Left renal pelvis (tissue), 4 donors: ENCODE measurements at regions not wholly inside any gene's neighbourhood (a gene's known extent, or its start where the extent isn't known, plus 50 kb on each side); places are given as distances from the start of the nearest gene placed in this dataset.

Experiments
- DNase-seq, 4 donors: peaks; one replicate each; pipeline ENCODE4 v3.0.0-alpha.2; 2013; ENCODE audit warnings: low read depth in 4 of 4, low spot score in 3 of 4

DNA sequence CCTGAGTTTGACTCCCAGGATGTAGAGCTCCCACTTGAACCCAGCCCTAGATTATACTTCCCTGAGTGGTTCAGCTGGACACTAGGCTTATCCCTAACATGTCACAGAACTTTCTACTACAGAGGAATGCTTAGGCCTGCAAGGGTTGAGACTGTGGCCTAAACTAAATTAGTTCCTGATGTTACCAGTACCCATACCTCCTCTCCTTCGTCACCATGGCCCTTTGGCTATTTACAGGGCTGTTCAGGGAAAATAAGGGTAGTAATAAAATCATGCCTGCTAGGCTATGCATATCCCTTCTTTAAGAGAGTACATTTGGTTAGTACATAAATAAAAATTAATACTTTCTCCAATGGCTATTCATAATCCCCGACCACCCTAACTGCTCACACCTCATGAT, 356.4 kb upstream of the RASGRP1 start:
- no peak for DNase-seq

DNA sequence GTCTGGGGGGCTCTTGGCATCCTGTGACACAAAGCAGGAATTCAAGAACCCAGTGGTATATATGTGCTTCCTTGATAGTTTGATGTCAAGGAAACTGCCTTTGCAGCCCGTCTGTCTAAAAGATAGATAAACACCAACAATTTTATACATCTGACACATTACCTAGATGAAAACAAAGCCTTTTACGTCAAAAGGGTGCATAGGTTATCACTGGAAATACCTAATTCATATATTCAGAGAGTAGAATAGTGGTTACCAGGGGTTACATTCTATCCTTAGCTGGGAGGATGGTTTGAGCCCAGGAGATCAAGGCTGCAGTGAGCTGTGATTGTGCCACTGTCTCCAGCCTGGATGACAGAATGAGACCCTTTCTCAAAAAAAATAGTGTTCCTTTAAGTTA, 356.9 kb upstream of the RASGRP1 start:
- DNase-seq: no peak

DNA sequence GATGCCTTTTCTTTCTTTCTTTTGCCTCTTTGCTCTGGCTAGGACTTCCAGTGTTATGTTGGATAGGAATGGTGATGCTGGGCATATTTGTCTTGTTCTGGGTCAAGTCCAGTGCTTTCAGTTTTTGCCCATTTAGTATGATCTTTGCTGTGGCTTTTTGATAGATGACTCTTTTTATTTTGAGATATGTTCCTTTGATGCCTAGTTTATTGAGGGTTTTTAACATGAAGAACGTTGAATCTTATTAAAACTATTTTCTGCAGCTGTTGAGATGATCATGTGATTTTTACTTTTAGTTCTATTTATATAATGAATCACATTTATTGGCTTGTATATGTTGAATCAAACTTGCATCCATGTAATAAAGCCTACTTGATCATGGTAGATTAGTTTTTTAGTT, 363.8 kb upstream of the RASGRP1 start:
- DNase-seq: no peak

DNA sequence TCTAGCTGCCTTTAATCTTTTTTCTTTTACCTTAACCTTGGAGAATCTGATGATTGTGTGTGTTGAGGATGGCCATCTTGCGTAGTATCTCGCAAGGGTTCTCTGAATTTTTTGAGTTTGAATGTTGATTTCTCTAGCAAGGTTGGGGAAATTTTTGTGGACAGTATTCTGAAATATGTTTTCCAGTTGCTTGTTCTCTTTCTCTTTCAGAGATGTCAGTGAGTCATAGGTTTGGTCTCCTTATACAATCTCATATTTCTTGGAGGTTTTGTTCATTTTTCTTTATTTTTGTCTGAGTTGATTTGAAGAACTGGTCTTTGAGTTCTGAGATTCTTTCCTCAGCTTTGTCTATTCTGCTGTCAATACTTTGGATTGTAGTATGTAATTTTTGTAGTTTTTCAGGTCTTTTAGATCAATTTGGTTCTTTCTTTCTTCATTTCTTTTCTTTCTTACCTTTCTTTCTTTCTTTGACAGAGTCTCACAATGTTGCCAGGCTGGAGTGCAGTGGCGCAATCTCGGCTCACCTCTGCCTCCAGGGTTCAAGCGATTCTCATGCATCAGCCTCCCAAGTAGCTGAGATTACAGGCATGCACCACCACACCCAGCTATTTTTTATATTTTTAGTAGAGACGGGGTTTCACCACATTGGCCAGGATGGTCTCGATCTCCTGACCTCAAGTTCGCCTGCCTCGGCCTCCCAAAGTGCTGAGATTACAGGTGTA, 366.4 kb upstream of the RASGRP1 start:
- DNase-seq: no peak

DNA sequence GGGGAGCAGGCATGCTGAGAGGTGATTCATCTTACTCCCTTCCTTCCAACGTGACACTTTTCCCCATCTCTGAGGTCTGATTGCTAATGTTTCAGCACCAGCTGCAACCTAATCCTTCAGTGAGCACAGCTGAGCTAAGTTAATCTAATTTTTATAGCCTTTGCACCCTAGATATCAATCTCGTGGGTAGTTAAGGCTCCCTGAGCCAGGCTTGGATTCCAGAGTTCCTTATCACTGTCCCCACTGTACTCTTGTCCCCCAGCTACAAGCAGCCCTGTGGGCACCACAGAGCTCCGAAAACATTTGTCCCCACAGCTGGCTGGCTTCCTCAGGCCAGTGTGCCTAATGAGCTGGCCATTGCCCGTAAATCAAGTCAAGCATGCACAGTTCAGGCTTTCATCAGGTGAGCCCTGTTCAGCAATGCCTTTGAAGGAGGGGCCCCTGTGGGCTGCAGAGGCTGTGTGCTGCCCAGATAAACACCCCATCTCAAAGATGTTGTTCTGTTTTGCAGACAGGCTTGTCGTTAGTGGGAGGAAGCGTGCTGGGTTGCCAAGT, 376.9 kb upstream of the RASGRP1 start:
- DNase-seq: peak; percentile 38 to 69 (median 46)

DNA sequence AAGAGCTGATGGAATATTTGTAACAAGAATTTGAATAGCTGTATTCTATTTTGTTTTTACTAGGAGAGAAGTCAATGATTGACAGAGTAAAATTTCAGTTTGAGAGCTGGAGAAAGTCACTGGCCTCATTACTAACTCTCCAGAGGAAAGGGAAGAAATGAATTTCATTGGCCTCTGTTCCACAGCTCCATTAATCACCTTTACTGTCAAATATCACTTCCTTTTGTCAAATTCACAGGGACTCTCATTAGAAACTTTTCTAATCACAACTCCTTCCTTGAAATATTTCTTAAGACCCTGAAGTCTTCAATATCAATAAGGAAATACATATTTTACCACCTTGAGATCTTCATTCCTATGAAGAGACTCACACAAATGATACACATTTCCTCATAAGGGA, 379.9 kb upstream of the RASGRP1 start:
- DNase-seq: no peak

DNA sequence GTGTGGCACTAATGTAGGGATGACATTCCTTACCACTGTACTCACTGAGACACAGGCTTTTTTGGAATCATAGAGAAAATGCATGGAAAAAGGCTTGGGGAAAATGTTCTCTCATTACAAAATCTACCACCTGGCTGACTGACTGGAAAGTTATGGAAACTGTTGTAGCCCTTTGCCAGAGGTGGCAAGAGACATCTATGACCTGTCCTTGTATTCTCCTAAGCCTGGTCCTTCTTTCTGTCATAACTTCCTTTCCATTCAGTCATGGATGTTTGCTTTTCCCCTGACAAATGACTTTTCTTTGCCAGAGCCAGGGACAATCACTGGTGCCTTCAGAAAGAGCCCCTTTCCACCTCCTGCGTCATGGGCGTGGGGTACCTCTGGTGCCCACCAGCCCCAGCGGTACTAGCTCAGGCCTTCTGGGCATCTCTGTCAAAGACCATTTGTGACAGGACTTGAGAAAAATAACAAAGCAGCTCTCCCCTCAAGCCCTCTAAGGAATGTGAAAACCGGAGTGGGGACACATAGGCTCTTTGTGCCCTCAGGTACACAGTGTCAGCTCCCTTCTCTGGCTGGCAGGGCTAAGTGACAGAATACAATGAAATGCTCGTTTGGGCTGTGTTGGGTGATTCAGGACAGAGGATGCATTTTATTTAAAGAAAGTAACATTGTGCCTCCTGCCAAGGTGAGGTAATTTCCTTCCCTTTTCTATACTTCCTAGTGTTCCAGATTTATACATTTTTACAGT, 381.1 kb upstream of the RASGRP1 start:
- no peak for DNase-seq

DNA sequence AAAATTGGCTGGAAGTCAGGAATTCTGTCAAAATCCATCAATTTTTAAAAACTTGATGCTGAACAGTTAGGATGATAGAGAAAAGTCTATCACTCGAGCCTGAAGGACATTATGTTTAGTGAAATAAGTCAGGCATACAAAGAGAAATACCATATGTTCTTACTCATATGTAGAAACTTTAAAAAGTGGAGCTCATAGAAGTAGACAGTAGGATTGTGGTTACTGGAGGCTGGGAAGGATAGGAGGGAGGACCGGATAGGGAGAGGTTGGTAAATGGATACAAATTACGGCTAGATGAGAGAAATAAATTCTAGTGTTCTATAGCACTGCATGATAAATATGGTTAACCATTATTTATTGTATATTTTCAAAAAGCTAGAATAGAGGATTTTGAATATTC, 389.5 kb upstream of the RASGRP1 start:
- DNase-seq: no peak

DNA sequence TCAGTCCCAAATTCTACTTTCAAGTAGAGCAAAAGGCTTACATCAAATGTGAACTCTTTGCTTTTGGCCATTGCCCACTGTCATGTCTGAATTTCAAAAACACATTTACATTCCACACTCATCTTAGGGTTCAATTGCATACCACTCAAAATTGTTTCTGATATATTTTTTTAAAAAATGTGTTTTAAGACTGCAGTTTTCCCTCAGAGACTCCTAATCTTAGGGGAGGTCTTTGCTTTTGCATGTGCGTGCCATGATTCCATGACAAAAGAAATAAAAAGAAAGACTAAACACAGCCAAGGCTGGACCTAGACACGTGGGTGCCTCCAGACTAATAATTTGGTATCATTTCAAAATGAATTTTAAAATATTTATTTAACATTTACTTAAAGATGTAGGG, 396.8 kb upstream of the RASGRP1 start:
- DNase-seq: no peak

DNA sequence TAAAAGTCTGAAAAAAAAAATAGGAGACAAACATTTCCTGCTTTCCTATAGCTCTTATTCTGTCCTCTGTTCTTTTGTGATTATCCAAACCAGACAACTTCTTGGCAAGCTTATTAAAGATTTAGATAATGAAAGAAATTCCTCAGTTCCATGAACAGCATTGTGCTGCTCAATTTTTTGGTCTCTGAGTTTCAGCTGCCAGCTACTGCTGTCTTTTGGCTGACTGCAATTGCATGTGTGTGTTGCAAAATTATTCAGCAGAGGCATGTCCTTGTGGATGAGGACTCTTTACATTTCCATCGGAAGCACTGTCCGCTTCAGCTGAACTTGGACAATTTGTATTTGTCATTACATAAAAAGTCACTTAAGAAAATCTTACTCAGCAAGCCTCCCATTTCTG, 397.3 kb upstream of the RASGRP1 start:
- no peak for DNase-seq

DNA sequence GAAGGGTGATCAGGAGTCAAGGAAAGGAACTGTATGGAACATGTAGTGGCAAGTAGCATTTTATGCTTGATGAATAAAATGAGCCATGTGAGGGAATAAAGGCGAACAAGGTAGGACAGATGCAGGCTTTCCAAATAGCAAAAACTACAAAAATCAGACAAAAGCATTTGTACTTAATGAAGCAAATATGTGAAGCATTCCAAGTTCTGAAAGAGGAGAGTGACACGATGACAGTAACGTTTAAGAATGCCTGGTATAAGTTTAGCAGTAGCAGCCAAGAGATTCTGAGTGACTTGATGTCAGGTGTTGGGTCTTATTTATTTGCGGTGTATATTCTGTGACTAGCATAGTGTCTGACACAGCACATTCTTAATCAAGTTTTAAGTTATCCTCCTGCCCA, 408.2 kb upstream of the RASGRP1 start:
- DNase-seq: no peak

DNA sequence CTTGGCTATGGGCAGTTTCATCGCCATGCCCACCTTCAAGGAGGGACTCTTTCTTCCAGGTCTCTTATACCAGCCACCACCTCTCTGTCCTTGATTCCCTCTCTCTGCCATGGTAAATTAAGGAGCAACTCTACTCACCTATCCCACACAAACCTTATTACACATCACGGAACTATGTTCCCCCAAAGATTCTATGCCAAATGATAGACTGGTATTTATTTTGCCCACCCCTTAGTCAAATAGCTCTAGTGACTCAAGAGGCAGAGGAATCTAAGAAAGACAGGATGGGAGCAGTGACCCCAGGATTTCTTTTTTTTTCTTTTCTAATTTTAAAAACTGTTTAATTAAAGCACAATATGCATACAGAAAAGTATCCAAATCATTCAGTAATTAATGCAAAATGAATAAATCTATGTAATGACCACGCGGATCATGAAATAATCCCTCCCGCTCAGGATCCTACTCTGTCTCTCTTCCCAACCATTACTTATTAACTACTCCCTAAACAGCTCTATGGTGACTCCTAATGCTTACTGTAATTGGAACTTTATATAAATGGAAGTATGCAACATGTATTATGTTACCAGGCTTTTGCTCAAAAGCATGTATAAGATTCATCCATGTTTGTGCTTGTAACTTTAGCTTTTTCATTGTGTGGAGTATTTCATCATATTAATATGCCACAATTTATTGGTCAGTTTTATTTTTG, 410.8 kb upstream of the RASGRP1 start:
- no peak for DNase-seq

DNA sequence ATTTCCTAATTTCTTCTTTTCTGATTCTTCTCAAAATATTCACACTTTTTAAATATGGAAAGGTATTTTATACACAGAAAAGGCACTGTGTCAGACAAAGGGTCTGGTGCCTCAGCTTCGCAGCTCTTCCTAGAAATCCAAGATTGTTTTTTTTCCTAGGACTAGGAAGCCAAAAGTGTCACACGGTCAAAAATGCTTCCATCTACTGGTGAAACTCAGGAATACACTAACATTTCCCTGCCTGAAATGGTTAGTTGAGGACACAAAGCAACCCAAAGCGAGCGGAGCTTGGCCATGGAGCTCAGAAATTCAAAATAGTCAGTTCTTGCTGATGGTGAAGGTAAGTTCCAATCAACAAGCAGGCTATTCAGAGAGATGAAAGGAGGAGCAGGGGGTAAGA, 426.5 kb upstream of the RASGRP1 start:
- peak in 2 of 4 donors; percentile 22 to 43 for DNase-seq

DNA sequence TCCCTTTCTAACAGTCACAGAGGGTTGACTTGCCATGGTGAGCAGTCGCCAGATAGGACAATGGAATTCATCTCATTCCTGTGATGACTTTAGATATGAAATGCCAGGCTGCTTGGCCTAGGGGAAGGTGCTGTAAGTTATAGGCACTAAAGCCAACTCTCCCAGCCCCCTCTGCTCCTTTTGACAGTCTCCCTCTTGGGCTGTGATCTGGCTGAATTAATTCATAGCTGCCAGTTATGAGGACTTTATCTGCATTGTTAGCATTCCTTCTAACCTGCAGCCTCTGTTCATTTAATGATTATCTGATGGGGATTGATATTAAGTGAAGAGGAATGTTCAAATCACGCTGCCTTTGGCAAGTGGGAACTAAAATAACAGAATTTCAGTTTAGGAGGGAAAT, 427.1 kb upstream of the RASGRP1 start:
- no peak for DNase-seq

DNA sequence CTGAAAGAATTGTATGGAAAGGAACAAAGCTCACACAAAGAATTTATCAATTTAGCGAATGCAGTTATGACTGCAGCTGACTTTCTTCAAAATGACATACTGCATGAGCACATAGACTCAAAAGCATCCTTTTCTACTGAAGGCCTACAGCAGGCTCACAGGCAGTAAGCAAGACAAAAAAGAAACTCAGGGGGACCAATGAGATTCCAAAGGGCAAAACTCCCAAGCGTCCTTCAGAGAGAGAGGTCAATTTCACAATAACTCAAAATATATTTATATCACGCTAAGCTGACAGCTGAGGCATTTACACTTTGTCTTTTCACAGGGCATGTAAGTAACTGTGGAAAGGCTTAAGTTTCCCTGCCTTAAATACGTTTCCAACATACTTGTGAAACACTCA, 427.9 kb upstream of the RASGRP1 start:
- DNase-seq: peak in 1 of 4 donors; percentile 37

DNA sequence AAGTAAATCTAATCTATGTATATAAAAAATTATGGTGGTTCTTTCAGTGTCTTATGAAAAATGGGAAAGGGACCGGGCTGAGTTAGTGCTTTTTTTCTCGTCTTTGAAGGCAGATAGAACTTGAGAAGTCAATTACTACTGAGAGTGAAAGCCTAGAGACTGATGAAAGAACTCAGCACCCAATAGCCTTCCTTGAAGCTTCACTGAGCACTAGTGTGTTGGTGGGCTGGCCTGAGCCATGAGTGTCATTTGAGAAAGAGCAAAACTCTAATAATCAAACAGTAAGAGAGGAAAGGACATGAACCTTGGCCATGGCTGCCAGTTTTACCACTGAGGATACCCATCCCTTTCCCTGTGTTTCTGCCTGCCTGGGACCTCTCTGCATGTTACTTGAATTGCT, 428.3 kb upstream of the RASGRP1 start:
- DNase-seq: peak in 1 of 4 donors; percentile 15

DNA sequence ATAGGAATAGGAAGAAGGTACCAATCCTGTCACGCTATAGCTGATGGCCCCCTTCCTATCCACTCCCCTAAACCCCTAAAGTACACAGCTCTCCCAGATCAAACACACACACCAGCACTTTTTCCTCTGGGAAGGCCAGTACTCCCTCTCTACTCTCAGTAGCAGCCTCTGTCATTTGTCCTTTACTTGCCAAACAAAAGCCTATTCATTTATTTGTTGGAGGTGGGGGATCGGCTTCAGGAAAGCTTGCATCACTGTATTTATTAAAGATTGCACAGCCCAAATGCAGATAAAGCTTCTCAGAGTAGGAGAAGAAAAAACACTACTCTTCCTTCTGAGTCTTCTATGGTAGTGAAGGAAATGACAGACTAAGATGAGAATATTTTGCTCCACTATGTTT, 429.7 kb upstream of the RASGRP1 start:
- no peak for DNase-seq

DNA sequence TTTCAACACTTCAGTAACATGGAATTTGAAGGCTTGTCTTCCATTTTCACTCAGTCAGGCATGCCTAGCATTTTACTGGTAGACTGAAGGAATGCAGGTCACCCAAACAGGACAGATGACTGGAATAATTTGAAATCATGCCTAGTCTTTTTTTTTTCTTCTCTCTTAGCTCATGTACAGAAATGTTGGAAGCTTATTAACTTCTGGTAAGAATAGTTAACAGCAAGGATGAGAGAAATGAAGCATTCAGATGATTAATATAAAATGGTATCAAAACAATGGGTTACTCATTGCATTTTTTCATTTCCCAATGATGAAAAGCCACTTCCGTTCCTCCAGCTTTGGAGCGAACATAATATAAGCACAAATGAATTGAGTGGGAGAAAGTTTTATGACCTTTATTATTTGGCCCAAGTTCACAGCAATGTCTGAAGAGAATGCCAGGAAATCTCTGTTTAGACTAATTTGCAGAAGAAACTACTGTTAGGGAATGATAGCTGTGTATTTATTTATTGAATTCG, 431.6 kb upstream of the RASGRP1 start:
- DNase-seq: peak in 1 of 4 donors; percentile 4

DNA sequence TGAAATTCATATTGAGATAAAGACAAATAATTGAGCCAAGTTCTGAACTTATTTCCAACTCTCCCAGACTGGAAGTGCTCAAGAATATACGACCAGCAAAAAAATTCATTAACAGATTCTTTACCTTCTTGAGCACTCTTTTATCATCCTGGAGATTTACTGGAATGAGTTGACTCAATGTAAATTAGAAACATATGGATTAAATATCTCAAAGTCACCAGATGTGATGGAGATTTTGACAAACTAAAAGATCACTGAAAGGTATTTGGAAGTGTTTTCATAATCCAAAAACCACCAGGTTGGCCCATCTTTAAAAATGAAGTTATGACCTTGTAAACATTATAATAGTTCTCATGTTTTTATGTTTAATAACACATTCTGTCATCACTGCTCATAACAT, 433.2 kb upstream of the RASGRP1 start:
- DNase-seq: no peak

DNA sequence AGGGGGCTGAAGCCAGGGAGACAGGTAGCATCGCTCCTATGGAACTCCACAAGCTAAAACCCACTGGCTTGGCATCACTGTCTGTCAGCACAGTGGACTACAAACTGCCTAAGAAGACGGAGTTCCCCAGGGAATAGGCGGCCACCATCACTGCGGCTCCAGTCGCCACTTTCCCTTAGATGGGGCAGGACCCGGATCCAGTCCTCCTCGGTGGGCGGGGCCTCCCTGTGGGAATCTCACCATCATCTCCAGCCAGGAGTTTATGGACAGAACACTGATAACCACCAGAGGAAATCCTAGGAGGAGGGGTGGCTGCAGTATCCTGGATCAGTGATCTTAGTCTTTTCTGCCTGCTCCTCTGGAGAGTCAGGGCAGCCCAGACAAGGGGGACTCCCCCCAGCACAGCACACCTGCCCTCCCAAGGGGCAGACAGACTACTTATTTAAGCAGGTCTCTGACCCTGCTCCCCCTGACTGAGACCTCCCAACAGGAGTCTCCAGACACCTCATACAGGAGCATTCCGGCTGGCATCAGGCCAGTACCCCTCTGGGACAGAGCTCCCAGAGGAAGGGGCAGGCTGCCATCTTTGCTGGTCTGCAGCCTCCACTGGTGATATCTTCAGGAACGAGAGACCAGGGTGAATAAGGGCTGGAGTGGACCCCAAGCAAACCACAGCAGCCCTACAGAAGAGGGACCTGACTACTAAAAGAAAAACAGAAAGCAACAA, 435.6 kb upstream of the RASGRP1 start:
- DNase-seq: no peak

DNA sequence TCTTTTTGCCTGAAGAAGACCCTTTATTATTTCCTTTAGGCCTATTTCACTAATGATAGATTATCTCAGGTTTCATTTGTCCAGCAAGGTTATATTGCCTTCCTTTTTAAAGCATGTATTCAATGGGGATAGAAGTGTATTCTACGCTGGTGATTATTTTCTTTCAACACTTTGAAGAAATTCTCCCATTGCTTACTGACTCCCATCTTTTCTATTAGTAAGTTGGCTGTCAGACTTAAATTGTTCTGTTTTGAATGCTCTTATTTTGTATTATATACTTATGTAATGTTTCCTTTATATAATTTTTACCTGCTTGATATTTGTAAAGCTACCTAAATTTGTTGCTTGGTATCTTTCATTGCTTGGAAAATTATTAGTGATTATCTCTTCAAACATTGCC, 445.1 kb upstream of the RASGRP1 start:
- no peak for DNase-seq
